Activated naive CD4-positive, alpha-beta T cell treated with anti-CD3 and anti-CD28 coated beads, Interleukin-2, amount 10 ng/mL, durations not matched to agents 7 days and 5 days (primary cell): ENCODE measurements at regions not wholly inside any gene's neighbourhood (a gene's known extent, or its start where the extent isn't known, plus 50 kb on each side); places are given as distances from the start of the nearest gene placed in this dataset.

ENCODE experiments used
- CTCF ChIA-PET: fragments of 350-600 bp; sonication (Branson Sonifier 250); formaldehyde crosslinking; loops from one replicate; lab custom pipeline; 2021; ENCODE audit warnings: antibody characterized with exemption; lab: Charles Lee
- DNase-seq: peaks from one replicate; pipeline ENCODE4 v3.0.0-alpha.2; 2020
- H3K27ac Mint-ChIP-seq: one replicate; pipeline ENCODE4 v1.8.0; 2021; ENCODE audit warnings: mild to moderate bottlenecking, moderate library complexity, mixed read lengths
- H3K27me3 Mint-ChIP-seq: one replicate; pipeline ENCODE4 v1.8.0; 2021; ENCODE audit warnings: mild to moderate bottlenecking, mixed read lengths
- H3K36me3 Mint-ChIP-seq: one replicate; pipeline ENCODE4 v1.8.0; 2021; ENCODE audit warnings: mixed read lengths
- H3K4me1 Mint-ChIP-seq: one replicate; pipeline ENCODE4 v1.8.0; 2021; ENCODE audit warnings: mixed read lengths
- H3K4me3 Mint-ChIP-seq: one replicate; pipeline ENCODE4 v1.8.0; 2021; ENCODE audit warnings: mild to moderate bottlenecking, moderate library complexity, mixed read lengths
- H3K9me3 Mint-ChIP-seq: one replicate; pipeline ENCODE4 v1.8.0; 2021; ENCODE audit warnings: mixed read lengths

GRCh38 chr4:149176039-149176438, 639.6 kb downstream of the IQCM start:
- no peak for DNase-seq
- no peaks in the 10 kb centered on the region for H3K4me1 Mint-ChIP-seq
- H3K27me3 Mint-ChIP-seq: no peaks in the 10 kb centered on the region
- CTCF ChIA-PET: interaction anchor here (0.9 kb wide), 1 partner anchor 15 kb away, joined by 3 read pairs; no protein-coding TSS in a partner anchor
- H3K4me3 Mint-ChIP-seq: no peak overlapping the region
- H3K27ac Mint-ChIP-seq: no peak overlapping the region
- peaks cover 2% of the 10 kb centered on the region for H3K9me3 Mint-ChIP-seq
- no peaks in the 10 kb centered on the region for H3K36me3 Mint-ChIP-seq

GRCh38 chr4:149175549-149175948, 640.1 kb downstream of the IQCM start:
- CTCF ChIA-PET: interaction anchor here (0.9 kb wide), 1 partner anchor 15 kb away, joined by 3 read pairs; no protein-coding TSS in a partner anchor
- DNase-seq: no peak
- peaks cover 2% of the 10 kb centered on the region for H3K9me3 Mint-ChIP-seq
- H3K4me3 Mint-ChIP-seq: no peak overlapping the region
- no peaks in the 10 kb centered on the region for H3K27me3 Mint-ChIP-seq
- H3K4me1 Mint-ChIP-seq: no peaks in the 10 kb centered on the region
- no peak overlapping the region for H3K27ac Mint-ChIP-seq
- H3K36me3 Mint-ChIP-seq: no peaks in the 10 kb centered on the region

GRCh38 chr4:149173241-149174013, 642.2 kb downstream of the IQCM start:
- CTCF ChIA-PET: no interaction called here
- Mint-ChIP-seq H3K27me3 (no peaks in the 10 kb centered on the region), H3K4me3 (no peak overlapping the region), H3K9me3 (no peaks in the 10 kb centered on the region), H3K36me3 (no peaks in the 10 kb centered on the region), H3K27ac (no peak overlapping the region), H3K4me1 (no peaks in the 10 kb centered on the region)
- DNase-seq: no peak

- CTCF ChIA-PET: no interaction called here
- DNase-seq: no peak
- Mint-ChIP-seq H3K27ac (no peak overlapping the region), H3K27me3 (no peaks in the 10 kb centered on the region), H3K9me3 (no peaks in the 10 kb centered on the region), H3K4me3 (no peak overlapping the region), H3K4me1 (no peaks in the 10 kb centered on the region), H3K36me3 (no peaks in the 10 kb centered on the region)
Observed at GRCh38 chr4:149168645-149169044, 647.0 kb downstream of the IQCM start.

- CTCF ChIA-PET: no interaction called here
- Mint-ChIP-seq H3K4me1 (no peaks in the 10 kb centered on the region), H3K27me3 (no peaks in the 10 kb centered on the region), H3K36me3 (no peaks in the 10 kb centered on the region), H3K27ac (no peak overlapping the region), H3K9me3 (no peaks in the 10 kb centered on the region), H3K4me3 (no peak overlapping the region)
- no peak for DNase-seq
Observed at GRCh38 chr4:149166876-149167275, 648.8 kb downstream of the IQCM start.

GRCh38 chr4:149166365-149166764, 649.3 kb downstream of the IQCM start:
- DNase-seq: no peak
- no peaks in the 10 kb centered on the region for H3K4me1 Mint-ChIP-seq
- H3K27ac Mint-ChIP-seq: no peak overlapping the region
- no peaks in the 10 kb centered on the region for H3K27me3 Mint-ChIP-seq
- H3K9me3 Mint-ChIP-seq: no peaks in the 10 kb centered on the region
- no peaks in the 10 kb centered on the region for H3K36me3 Mint-ChIP-seq
- CTCF ChIA-PET: no interaction called here
- no peak overlapping the region for H3K4me3 Mint-ChIP-seq

GRCh38 chr4:149164282-149164681, 651.4 kb downstream of the IQCM start:
- H3K36me3 Mint-ChIP-seq: no peaks in the 10 kb centered on the region
- H3K9me3 Mint-ChIP-seq: no peaks in the 10 kb centered on the region
- no peak overlapping the region for H3K27ac Mint-ChIP-seq
- no peak for DNase-seq
- CTCF ChIA-PET: no interaction called here
- no peaks in the 10 kb centered on the region for H3K4me1 Mint-ChIP-seq
- H3K4me3 Mint-ChIP-seq: no peak overlapping the region
- H3K27me3 Mint-ChIP-seq: no peaks in the 10 kb centered on the region

- Mint-ChIP-seq H3K27me3 (no peaks in the 10 kb centered on the region), H3K36me3 (no peaks in the 10 kb centered on the region), H3K9me3 (no peaks in the 10 kb centered on the region), H3K27ac (no peak overlapping the region), H3K4me3 (no peak overlapping the region), H3K4me1 (no peaks in the 10 kb centered on the region)
- DNase-seq: no peak
- CTCF ChIA-PET: interaction anchor here (0.9 kb wide), 1 partner anchor 15 kb away, joined by 3 read pairs; no protein-coding TSS in a partner anchor
Observed at GRCh38 chr4:149161247-149161646, 654.4 kb downstream of the IQCM start.

GRCh38 chr4:149160370-149160769, 655.3 kb downstream of the IQCM start:
- H3K36me3 Mint-ChIP-seq: no peaks in the 10 kb centered on the region
- H3K4me1 Mint-ChIP-seq: no peaks in the 10 kb centered on the region
- CTCF ChIA-PET: interaction anchor here (0.9 kb wide), 1 partner anchor 16 kb away, joined by 3 read pairs; no protein-coding TSS in a partner anchor
- H3K27me3 Mint-ChIP-seq: no peaks in the 10 kb centered on the region
- H3K9me3 Mint-ChIP-seq: no peaks in the 10 kb centered on the region
- no peak for DNase-seq
- H3K27ac Mint-ChIP-seq: no peak overlapping the region
- no peak overlapping the region for H3K4me3 Mint-ChIP-seq

GRCh38 chr4:149158817-149159216, 656.8 kb downstream of the IQCM start:
- Mint-ChIP-seq H3K9me3 (no peaks in the 10 kb centered on the region), H3K27me3 (no peaks in the 10 kb centered on the region), H3K27ac (no peak overlapping the region), H3K4me1 (no peaks in the 10 kb centered on the region), H3K4me3 (no peak overlapping the region), H3K36me3 (no peaks in the 10 kb centered on the region)
- CTCF ChIA-PET: no interaction called here
- DNase-seq: no peak

- Mint-ChIP-seq H3K27ac (no peak overlapping the region), H3K4me1 (no peaks in the 10 kb centered on the region), H3K4me3 (no peak overlapping the region), H3K27me3 (no peaks in the 10 kb centered on the region), H3K9me3 (peaks cover 3% of the 10 kb centered on the region), H3K36me3 (no peaks in the 10 kb centered on the region)
- CTCF ChIA-PET: no interaction called here
- no peak for DNase-seq
Observed at GRCh38 chr4:149145803-149146202, 669.8 kb downstream of the IQCM start.

- Mint-ChIP-seq H3K27ac (no peak overlapping the region), H3K4me1 (no peaks in the 10 kb centered on the region), H3K27me3 (no peaks in the 10 kb centered on the region), H3K9me3 (peaks cover 3% of the 10 kb centered on the region), H3K4me3 (no peak overlapping the region), H3K36me3 (no peaks in the 10 kb centered on the region)
- DNase-seq: no peak
- CTCF ChIA-PET: no interaction called here
Observed at GRCh38 chr4:149144060-149144459, 671.6 kb downstream of the IQCM start.

- H3K9me3 Mint-ChIP-seq: peaks cover 3% of the 10 kb centered on the region
- H3K4me1 Mint-ChIP-seq: no peaks in the 10 kb centered on the region
- H3K4me3 Mint-ChIP-seq: no peak overlapping the region
- no peaks in the 10 kb centered on the region for H3K27me3 Mint-ChIP-seq
- H3K36me3 Mint-ChIP-seq: no peaks in the 10 kb centered on the region
- CTCF ChIA-PET: no interaction called here
- H3K27ac Mint-ChIP-seq: no peak overlapping the region
- no peak for DNase-seq
Observed at GRCh38 chr4:149141391-149141790, 674.3 kb downstream of the IQCM start.

GRCh38 chr4:149140841-149141240, 674.8 kb downstream of the IQCM start:
- no peak for DNase-seq
- peaks cover 3% of the 10 kb centered on the region for H3K9me3 Mint-ChIP-seq
- no peak overlapping the region for H3K4me3 Mint-ChIP-seq
- no peaks in the 10 kb centered on the region for H3K4me1 Mint-ChIP-seq
- H3K36me3 Mint-ChIP-seq: no peaks in the 10 kb centered on the region
- no peaks in the 10 kb centered on the region for H3K27me3 Mint-ChIP-seq
- H3K27ac Mint-ChIP-seq: no peak overlapping the region
- CTCF ChIA-PET: no interaction called here

GRCh38 chr4:149136951-149137620, 678.6 kb downstream of the IQCM start:
- Mint-ChIP-seq H3K9me3 (no peaks in the 10 kb centered on the region), H3K36me3 (no peaks in the 10 kb centered on the region), H3K4me3 (no peak overlapping the region), H3K27me3 (no peaks in the 10 kb centered on the region), H3K27ac (no peak overlapping the region), H3K4me1 (no peaks in the 10 kb centered on the region)
- DNase-seq: no peak
- CTCF ChIA-PET: no interaction called here
